Liver (tissue), 3 donors: ENCODE measurements at regions not wholly inside any gene's neighbourhood (a gene's known extent, or its start where the extent isn't known, plus 50 kb on each side); places are given as distances from the start of the nearest gene placed in this dataset.

ENCODE experiments used
- ATF3 ChIP-seq: IDR thresholded peaks from 2 replicates; pipeline ENCODE4 v1.6.1; 2016; ENCODE audit warnings: antibody characterized with exemption
- CTCF ChIP-seq: fragments of 150-350 bp; IDR thresholded peaks from 2 replicates; pipeline ENCODE4 v1.5.1; 2017; ENCODE audit warnings: improper control_type of control experiment, low read depth, low read length; ENCODE audit not compliant: missing input control
- GABPA ChIP-seq, 2 donors: IDR thresholded peaks in 1 of 2; conservative IDR thresholded peaks in 1 of 2; 2 replicates each; pipeline ENCODE4 v1.6.1; 2016; ENCODE audit warnings: antibody characterized with exemption in 2 of 2, mild to moderate bottlenecking in 1 of 2, moderate library complexity in 1 of 2
- JUND ChIP-seq, 2 donors: IDR thresholded peaks; 2 replicates each; pipeline ENCODE4 v1.6.1; 2016; ENCODE audit warnings: antibody characterized with exemption in 2 of 2
- MAX ChIP-seq: IDR thresholded peaks from 2 replicates; pipeline ENCODE4 v1.6.1; 2016; ENCODE audit warnings: antibody characterized with exemption
- RAD21 ChIP-seq, 2 donors: IDR thresholded peaks; 2 replicates each; pipeline ENCODE4 v1.6.1; 2016; ENCODE audit warnings: antibody characterized with exemption in 2 of 2, mild to moderate bottlenecking in 2 of 2
- RXRA ChIP-seq, 2 donors: IDR thresholded peaks; 2 replicates each; pipeline ENCODE4 v1.6.1; 2017 to 2018; ENCODE audit warnings: antibody characterized with exemption in 2 of 2, mild to moderate bottlenecking in 1 of 2
- SP1 ChIP-seq: IDR thresholded peaks from 2 replicates; pipeline ENCODE4 v1.6.1; 2018; ENCODE audit warnings: antibody characterized with exemption, mild to moderate bottlenecking
- TAF1 ChIP-seq: conservative IDR thresholded peaks from 2 replicates; pipeline ENCODE4 v1.6.1; 2016; ENCODE audit warnings: antibody characterized with exemption, mild to moderate bottlenecking
- YY1 ChIP-seq: IDR thresholded peaks from 2 replicates; pipeline ENCODE4 v1.6.1; 2016; ENCODE audit warnings: antibody characterized with exemption, mild to moderate bottlenecking
- donor health status: healthy.
- donor health status: healthy.

- no peak for TF ChIP-seq CTCF
- no peak for TF ChIP-seq TAF1
- no peak for TF ChIP-seq ATF3
- no peak for TF ChIP-seq MAX
- TF ChIP-seq SP1, result no peak
- TF ChIP-seq GABPA (IDR thresholded peaks at IDR 0.05 in 1 of 2, conservative IDR thresholded peaks at IDR 0.05 in 1 of 2), result no peak
- TF ChIP-seq YY1, result no peak
- no peak for TF ChIP-seq RXRA (IDR thresholded peaks at IDR 0.05)
- TF ChIP-seq JUND (IDR thresholded peaks at IDR 0.05), result no peak
- TF ChIP-seq RAD21 (IDR thresholded peaks at IDR 0.05), result no peak
Measured at GRCh38 chr18:42617221-42617620, 498.3 kb downstream of the RIT2 start.
